ENCODE measurements at regions not wholly inside any gene's neighbourhood (a gene's known extent, or its start where the extent isn't known, plus 50 kb on each side); places are given as distances from the start of the nearest gene placed in this dataset.

GRCh38 chr2:175580652-175581051 lies 399.1 kb upstream of the ATP5MC3 start:
- TF ChIP-seq CTCF (IDR thresholded peaks at IDR 0.05) (no peak), POLR2A (IDR thresholded peaks at IDR 0.05) (no peak)

Measured in uterus (tissue), 2 donors.